ENCODE measurements at regions not wholly inside any gene's neighbourhood (a gene's known extent, or its start where the extent isn't known, plus 50 kb on each side); places are given as distances from the start of the nearest gene placed in this dataset.

- no peaks in the 10 kb centered on the region for H4K20me1 ChIP-seq (ENCODE audit: insufficient read depth)
- under 1% methylated on average over 14 of the region's 14 CpGs for WGBS (ENCODE audit: low lambda C conversion rate)
- H3K4me3 ChIP-seq (ENCODE audit: low read depth in 2 of 2, low read length in 1 of 2) = no peak overlapping the region
- H3F3A ChIP-seq (replicated peaks; ENCODE audit: insufficient read depth) = no peaks in the 10 kb centered on the region
- TF ChIP-seq ELF1 (IDR thresholded peaks at IDR 0.05) (no peak), ZBTB33 (IDR thresholded peaks at IDR 0.05; ENCODE audit: borderline replicate concordance, low read depth) (no peak)
- no peaks in the 10 kb centered on the region for H3K36me3 ChIP-seq (replicated peaks in 1 of 2; ENCODE audit: control insufficient read depth in 1 of 2, insufficient read depth in 2 of 2, low read length in 1 of 2)
- ChIA-PET CTCF (no interaction called here), POLR2A (no interaction called here)
- H3K9ac ChIP-seq = no peak overlapping the region
- H3K4me1 ChIP-seq (ENCODE audit: control insufficient read depth in 1 of 2, insufficient read depth in 2 of 2, low read depth in 1 of 2, low read length in 1 of 2) = no peaks in the 10 kb centered on the region
- no peaks in the 10 kb centered on the region for H3K9me2 ChIP-seq
- H3K9me3 ChIP-seq = no peaks in the 10 kb centered on the region
- no peaks in the 10 kb centered on the region for H3K79me2 ChIP-seq (ENCODE audit: insufficient read depth)
- no peak overlapping the region for H2AFZ ChIP-seq (ENCODE audit: low read depth)
- DNase-seq = no peak
- H3K27me3 ChIP-seq (ENCODE audit: insufficient read depth) = peaks cover 28% of the 10 kb centered on the region; the same call in 1 of the 2 replicates
- H3K27ac ChIP-seq (ENCODE audit: low read depth in 2 of 2, low read length in 1 of 2) = no peak overlapping the region
- H3K4me2 ChIP-seq = no peak overlapping the region
Measured at GRCh38 chr21:8991088-8991907, 1530.1 kb upstream of the TPTE start.

- Histone ChIP-seq H3K4me2 (no peak overlapping the region), H3K9me3 (no peaks in the 10 kb centered on the region), H4K20me1 (ENCODE audit: insufficient read depth) (no peaks in the 10 kb centered on the region), H3K9ac (no peak overlapping the region), H2AFZ (ENCODE audit: low read depth) (no peak overlapping the region), H3K4me3 (ENCODE audit: low read depth in 2 of 2, low read length in 1 of 2) (no peak overlapping the region), H3K36me3 (replicated peaks in 1 of 2; ENCODE audit: control insufficient read depth in 1 of 2, insufficient read depth in 2 of 2, low read length in 1 of 2) (no peaks in the 10 kb centered on the region), H3K27ac (ENCODE audit: low read depth in 2 of 2, low read length in 1 of 2) (no peak overlapping the region), H3K4me1 (ENCODE audit: control insufficient read depth in 1 of 2, insufficient read depth in 2 of 2, low read depth in 1 of 2, low read length in 1 of 2) (no peaks in the 10 kb centered on the region), H3K9me2 (no peaks in the 10 kb centered on the region), H3F3A (replicated peaks; ENCODE audit: insufficient read depth) (no peaks in the 10 kb centered on the region), H3K79me2 (ENCODE audit: insufficient read depth) (no peaks in the 10 kb centered on the region), H3K27me3 (ENCODE audit: insufficient read depth) (peaks cover 28% of the 10 kb centered on the region; the same call in 1 of the 2 replicates)
- DNase-seq = no peak
- POLR2A ChIA-PET = no interaction called here
- CTCF ChIA-PET = no interaction called here
- 3% methylated on average over 3 of the region's 3 CpGs for WGBS (ENCODE audit: low lambda C conversion rate)
- TF ChIP-seq PBX3 (IDR thresholded peaks at IDR 0.05) (no peak), GATA2 (CRISPR knock-in tag; IDR thresholded peaks at IDR 0.05) (no peak), NFIC (IDR thresholded peaks at IDR 0.05; ENCODE audit: borderline replicate concordance) (no peak), FOXM1 (IDR thresholded peaks at IDR 0.05; ENCODE audit: low read depth) (no peak), GABPA (IDR thresholded peaks at IDR 0.05; ENCODE audit: low read depth) (no peak), TEAD4 (IDR thresholded peaks at IDR 0.05; ENCODE audit: borderline replicate concordance, insufficient read depth) (no peak), RAD21 (IDR thresholded peaks at IDR 0.05; ENCODE audit: low read length) (no peak), FOXJ3 (CRISPR knock-in tag; IDR thresholded peaks at IDR 0.05) (no peak), TCF12 (IDR thresholded peaks at IDR 0.05) (no peak), FOSL2 (IDR thresholded peaks at IDR 0.05; ENCODE audit: borderline replicate concordance, low read depth) (no peak), SIN3A (IDR thresholded peaks at IDR 0.05; ENCODE audit: borderline replicate concordance, low read depth, low read length) (no peak), USF1 (IDR thresholded peaks at IDR 0.05; ENCODE audit: borderline replicate concordance, low read depth) (no peak), RXRA (IDR thresholded peaks at IDR 0.05; ENCODE audit: borderline replicate concordance, low read depth) (no peak), IRF3 (IDR thresholded peaks at IDR 0.05; ENCODE audit: low read depth, low read length) (no peak)
Measured at GRCh38 chr21:8991968-8992621, 1529.3 kb upstream of the TPTE start.

All from SK-N-SH (cell line).